ENCODE measurements at regions not wholly inside any gene's neighbourhood (a gene's known extent, or its start where the extent isn't known, plus 50 kb on each side); places are given as distances from the start of the nearest gene placed in this dataset.

GRCh38 chr6:12479451-12479850 is 189.3 kb downstream of the EDN1 start:
- no peak overlapping the region for H3K4me3 ChIP-seq (ENCODE audit: low read length)
- DNase-seq (ENCODE audit: low read depth) = no peak
- H3K27me3 ChIP-seq (replicated peaks; ENCODE audit: control insufficient read depth, insufficient read depth, low read length) = no peaks in the 10 kb centered on the region
- no peaks in the 10 kb centered on the region for H3K9me3 ChIP-seq (ENCODE audit: control insufficient read depth, low read length)
- H3K4me1 ChIP-seq (ENCODE audit: control insufficient read depth, insufficient read depth, low read length) = peaks cover 14% of the 10 kb centered on the region
- no peaks in the 10 kb centered on the region for H3K36me3 ChIP-seq (ENCODE audit: control insufficient read depth, insufficient read depth, low read length, severe bottlenecking)
- no peak overlapping the region for H3K9ac ChIP-seq (ENCODE audit: low read length)

GRCh38 chr6:12479881-12480280 is 189.7 kb downstream of the EDN1 start:
- no peaks in the 10 kb centered on the region for H3K36me3 ChIP-seq (ENCODE audit: control insufficient read depth, insufficient read depth, low read length, severe bottlenecking)
- H3K9me3 ChIP-seq (ENCODE audit: control insufficient read depth, low read length) = no peaks in the 10 kb centered on the region
- H3K4me3 ChIP-seq (ENCODE audit: low read length) = no peak overlapping the region
- H3K4me1 ChIP-seq (ENCODE audit: control insufficient read depth, insufficient read depth, low read length) = peaks cover 10% of the 10 kb centered on the region
- H3K9ac ChIP-seq (ENCODE audit: low read length) = no peak overlapping the region
- DNase-seq (ENCODE audit: low read depth) = no peak
- H3K27me3 ChIP-seq (replicated peaks; ENCODE audit: control insufficient read depth, insufficient read depth, low read length) = no peaks in the 10 kb centered on the region

GRCh38 chr6:12480379-12480778 is 190.2 kb downstream of the EDN1 start:
- H3K4me3 ChIP-seq (ENCODE audit: low read length) = no peak overlapping the region
- no peaks in the 10 kb centered on the region for H3K36me3 ChIP-seq (ENCODE audit: control insufficient read depth, insufficient read depth, low read length, severe bottlenecking)
- H3K4me1 ChIP-seq (ENCODE audit: control insufficient read depth, insufficient read depth, low read length) = peaks cover 10% of the 10 kb centered on the region
- no peaks in the 10 kb centered on the region for H3K9me3 ChIP-seq (ENCODE audit: control insufficient read depth, low read length)
- no peak for DNase-seq (ENCODE audit: low read depth)
- H3K9ac ChIP-seq (ENCODE audit: low read length) = no peak overlapping the region
- no peaks in the 10 kb centered on the region for H3K27me3 ChIP-seq (replicated peaks; ENCODE audit: control insufficient read depth, insufficient read depth, low read length)

GRCh38 chr6:12481292-12481691 is 191.1 kb downstream of the EDN1 start:
- Histone ChIP-seq H3K4me3 (ENCODE audit: low read length) (no peak overlapping the region), H3K27me3 (replicated peaks; ENCODE audit: control insufficient read depth, insufficient read depth, low read length) (no peaks in the 10 kb centered on the region), H3K9ac (ENCODE audit: low read length) (no peak overlapping the region), H3K9me3 (ENCODE audit: control insufficient read depth, low read length) (no peaks in the 10 kb centered on the region), H3K4me1 (ENCODE audit: control insufficient read depth, insufficient read depth, low read length) (peaks cover 10% of the 10 kb centered on the region), H3K36me3 (ENCODE audit: control insufficient read depth, insufficient read depth, low read length, severe bottlenecking) (no peaks in the 10 kb centered on the region)
- no peak for DNase-seq (ENCODE audit: low read depth)

- Histone ChIP-seq H3K36me3 (ENCODE audit: control insufficient read depth, insufficient read depth, low read length, severe bottlenecking) (no peaks in the 10 kb centered on the region), H3K9ac (ENCODE audit: low read length) (no peak overlapping the region), H3K4me3 (ENCODE audit: low read length) (no peak overlapping the region), H3K4me1 (ENCODE audit: control insufficient read depth, insufficient read depth, low read length) (peaks cover 10% of the 10 kb centered on the region), H3K27me3 (replicated peaks; ENCODE audit: control insufficient read depth, insufficient read depth, low read length) (no peaks in the 10 kb centered on the region), H3K9me3 (ENCODE audit: control insufficient read depth, low read length) (no peaks in the 10 kb centered on the region)
- no peak for DNase-seq (ENCODE audit: low read depth)
These were observed 191.7 kb downstream of the EDN1 start for GRCh38 chr6:12481850-12482249.

GRCh38 chr6:12482386-12483375 is 192.5 kb downstream of the EDN1 start:
- Histone ChIP-seq H3K9me3 (ENCODE audit: control insufficient read depth, low read length) (peaks cover 4% of the 10 kb centered on the region), H3K27me3 (replicated peaks; ENCODE audit: control insufficient read depth, insufficient read depth, low read length) (no peaks in the 10 kb centered on the region), H3K9ac (ENCODE audit: low read length) (peak overlapping the region; percentile 20), H3K36me3 (ENCODE audit: control insufficient read depth, insufficient read depth, low read length, severe bottlenecking) (no peaks in the 10 kb centered on the region), H3K4me3 (ENCODE audit: low read length) (peak overlapping the region; percentile 61), H3K4me1 (ENCODE audit: control insufficient read depth, insufficient read depth, low read length) (peaks cover 10% of the 10 kb centered on the region)
- no peak for DNase-seq (ENCODE audit: low read depth)

GRCh38 chr6:12483712-12484111 is 193.6 kb downstream of the EDN1 start:
- H3K9ac ChIP-seq (ENCODE audit: low read length) = peak overlapping the region; percentile 20
- no peaks in the 10 kb centered on the region for H3K36me3 ChIP-seq (ENCODE audit: control insufficient read depth, insufficient read depth, low read length, severe bottlenecking)
- no peaks in the 10 kb centered on the region for H3K27me3 ChIP-seq (replicated peaks; ENCODE audit: control insufficient read depth, insufficient read depth, low read length)
- H3K9me3 ChIP-seq (ENCODE audit: control insufficient read depth, low read length) = peaks cover 5% of the 10 kb centered on the region
- peak; percentile 72 for DNase-seq (ENCODE audit: low read depth)
- peaks cover 10% of the 10 kb centered on the region for H3K4me1 ChIP-seq (ENCODE audit: control insufficient read depth, insufficient read depth, low read length)
- peak overlapping the region; percentile 61 for H3K4me3 ChIP-seq (ENCODE audit: low read length)

- DNase-seq (ENCODE audit: low read depth) = no peak
- Histone ChIP-seq H3K36me3 (ENCODE audit: control insufficient read depth, insufficient read depth, low read length, severe bottlenecking) (no peaks in the 10 kb centered on the region), H3K27me3 (replicated peaks; ENCODE audit: control insufficient read depth, insufficient read depth, low read length) (no peaks in the 10 kb centered on the region), H3K9me3 (ENCODE audit: control insufficient read depth, low read length) (peaks cover 5% of the 10 kb centered on the region), H3K9ac (ENCODE audit: low read length) (no peak overlapping the region), H3K4me1 (ENCODE audit: control insufficient read depth, insufficient read depth, low read length) (peaks cover 10% of the 10 kb centered on the region), H3K4me3 (ENCODE audit: low read length) (no peak overlapping the region)
These were observed 194.4 kb downstream of the EDN1 start for GRCh38 chr6:12484519-12484918.

- Histone ChIP-seq H3K27me3 (replicated peaks; ENCODE audit: control insufficient read depth, insufficient read depth, low read length) (no peaks in the 10 kb centered on the region), H3K9ac (ENCODE audit: low read length) (no peak overlapping the region), H3K4me3 (ENCODE audit: low read length) (no peak overlapping the region), H3K36me3 (ENCODE audit: control insufficient read depth, insufficient read depth, low read length, severe bottlenecking) (no peaks in the 10 kb centered on the region), H3K9me3 (ENCODE audit: control insufficient read depth, low read length) (peaks cover 5% of the 10 kb centered on the region), H3K4me1 (ENCODE audit: control insufficient read depth, insufficient read depth, low read length) (peaks cover 15% of the 10 kb centered on the region)
- peak; percentile 55 for DNase-seq (ENCODE audit: low read depth)
These were observed 195.1 kb downstream of the EDN1 start for GRCh38 chr6:12485226-12485764.

GRCh38 chr6:12485837-12486236 is 195.7 kb downstream of the EDN1 start:
- H3K27me3 ChIP-seq (replicated peaks; ENCODE audit: control insufficient read depth, insufficient read depth, low read length) = no peaks in the 10 kb centered on the region
- no peak overlapping the region for H3K9ac ChIP-seq (ENCODE audit: low read length)
- H3K36me3 ChIP-seq (ENCODE audit: control insufficient read depth, insufficient read depth, low read length, severe bottlenecking) = no peaks in the 10 kb centered on the region
- no peak overlapping the region for H3K4me3 ChIP-seq (ENCODE audit: low read length)
- H3K4me1 ChIP-seq (ENCODE audit: control insufficient read depth, insufficient read depth, low read length) = peaks cover 21% of the 10 kb centered on the region
- DNase-seq (ENCODE audit: low read depth) = no peak
- H3K9me3 ChIP-seq (ENCODE audit: control insufficient read depth, low read length) = peaks cover 5% of the 10 kb centered on the region

GRCh38 chr6:12490351-12490903 is 200.3 kb downstream of the EDN1 start:
- no peaks in the 10 kb centered on the region for H3K27me3 ChIP-seq (replicated peaks; ENCODE audit: control insufficient read depth, insufficient read depth, low read length)
- H3K36me3 ChIP-seq (ENCODE audit: control insufficient read depth, insufficient read depth, low read length, severe bottlenecking) = no peaks in the 10 kb centered on the region
- H3K9me3 ChIP-seq (ENCODE audit: control insufficient read depth, low read length) = peaks cover 5% of the 10 kb centered on the region
- peaks cover 25% of the 10 kb centered on the region for H3K4me1 ChIP-seq (ENCODE audit: control insufficient read depth, insufficient read depth, low read length)
- no peak for DNase-seq (ENCODE audit: low read depth)
- H3K4me3 ChIP-seq (ENCODE audit: low read length) = peak overlapping the region; percentile 25
- H3K9ac ChIP-seq (ENCODE audit: low read length) = peak overlapping the region; percentile 71
